Thyroid gland (tissue), 4 donors: ENCODE measurements at regions not wholly inside any gene's neighbourhood (a gene's known extent, or its start where the extent isn't known, plus 50 kb on each side); places are given as distances from the start of the nearest gene placed in this dataset.
"Not testable (repeated sequence)": the region's sequence is repeated elsewhere in the genome, so short reads cannot be mapped to it uniquely, and the experiment has no call there.

Experiments
- POLR2A ChIP-seq, 2 donors: fragments of 450-650 bp; IDR thresholded peaks; one replicate each; pipeline ENCODE4 v1.6.1; 2017; ENCODE audit warnings: antibody characterized with exemption in 2 of 2, mild to moderate bottlenecking in 2 of 2, moderate library complexity in 1 of 2
- TF ChIP-seq, protein P1 (sequence below), 6 experiments: fragments of 200-600 bp in 3 of 6; fragments of 450-650 bp in 3 of 6; sonication (generic) in 3 of 6; IDR thresholded peaks; one replicate each; pipeline ENCODE4 v1.5.1; 2016 to 2019; ENCODE audit warnings: antibody characterized with exemption in 6 of 6, mild to moderate bottlenecking in 2 of 6, inconsistent platforms in 1 of 6, moderate library complexity in 1 of 6

DNA sequence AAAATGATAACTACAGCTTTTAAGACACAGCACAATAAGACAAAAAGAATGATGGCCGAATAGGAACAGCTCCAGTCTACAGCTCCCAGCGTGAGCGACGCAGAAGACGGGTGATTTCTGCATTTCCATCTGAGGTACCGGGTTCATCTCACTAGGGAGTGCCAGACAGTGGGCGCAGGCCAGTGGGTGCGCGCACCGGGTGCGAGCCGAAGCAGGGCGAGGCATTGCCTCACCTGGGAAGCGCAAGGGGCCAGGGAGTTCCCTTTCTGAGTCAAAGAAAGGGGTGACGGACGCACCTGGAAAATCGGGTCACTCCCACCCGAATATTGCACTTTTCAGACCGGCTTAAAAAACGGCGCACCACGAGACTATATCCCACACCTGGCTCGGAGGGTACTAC lies 188.0 kb downstream of the MYRFL start:
- TF ChIP-seq POLR2A (IDR thresholded peaks at IDR 0.05) = not testable (repeated sequence)
- TF ChIP-seq, protein P1, sequence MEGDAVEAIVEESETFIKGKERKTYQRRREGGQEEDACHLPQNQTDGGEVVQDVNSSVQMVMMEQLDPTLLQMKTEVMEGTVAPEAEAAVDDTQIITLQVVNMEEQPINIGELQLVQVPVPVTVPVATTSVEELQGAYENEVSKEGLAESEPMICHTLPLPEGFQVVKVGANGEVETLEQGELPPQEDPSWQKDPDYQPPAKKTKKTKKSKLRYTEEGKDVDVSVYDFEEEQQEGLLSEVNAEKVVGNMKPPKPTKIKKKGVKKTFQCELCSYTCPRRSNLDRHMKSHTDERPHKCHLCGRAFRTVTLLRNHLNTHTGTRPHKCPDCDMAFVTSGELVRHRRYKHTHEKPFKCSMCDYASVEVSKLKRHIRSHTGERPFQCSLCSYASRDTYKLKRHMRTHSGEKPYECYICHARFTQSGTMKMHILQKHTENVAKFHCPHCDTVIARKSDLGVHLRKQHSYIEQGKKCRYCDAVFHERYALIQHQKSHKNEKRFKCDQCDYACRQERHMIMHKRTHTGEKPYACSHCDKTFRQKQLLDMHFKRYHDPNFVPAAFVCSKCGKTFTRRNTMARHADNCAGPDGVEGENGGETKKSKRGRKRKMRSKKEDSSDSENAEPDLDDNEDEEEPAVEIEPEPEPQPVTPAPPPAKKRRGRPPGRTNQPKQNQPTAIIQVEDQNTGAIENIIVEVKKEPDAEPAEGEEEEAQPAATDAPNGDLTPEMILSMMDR (IDR thresholded peaks at IDR 0.05) = not testable (repeated sequence)
